Esophagus muscularis mucosa (tissue), 4 donors: ENCODE measurements at regions not wholly inside any gene's neighbourhood (a gene's known extent, or its start where the extent isn't known, plus 50 kb on each side); places are given as distances from the start of the nearest gene placed in this dataset.

Experiments
- EP300 ChIP-seq: sonication (generic); formaldehyde crosslinking; IDR thresholded peaks from one replicate; pipeline ENCODE4 v1.6.1; 2017; ENCODE audit warnings: antibody characterized with exemption
- POLR2A ChIP-seq: fragments of 450-650 bp; IDR thresholded peaks from one replicate; pipeline ENCODE4 v1.6.1; 2017; ENCODE audit warnings: antibody characterized with exemption, moderate library complexity, mild to moderate bottlenecking, low read depth
- POLR2AphosphoS5 ChIP-seq, 2 donors: sonication (generic); formaldehyde crosslinking; IDR thresholded peaks; one replicate each; pipeline ENCODE4 v1.6.1; 2017; ENCODE audit warnings: antibody characterized with exemption in 2 of 2
- TF ChIP-seq, protein P1 (sequence below), 3 experiments: fragments of 200-600 bp in 2 of 3; fragments of 450-650 bp in 1 of 3; sonication (generic) in 2 of 3; IDR thresholded peaks; one replicate each; pipeline ENCODE4 v1.5.1; 2017 to 2019; ENCODE audit warnings: antibody characterized with exemption in 3 of 3, mild to moderate bottlenecking in 2 of 3, moderate library complexity in 1 of 3

DNA sequence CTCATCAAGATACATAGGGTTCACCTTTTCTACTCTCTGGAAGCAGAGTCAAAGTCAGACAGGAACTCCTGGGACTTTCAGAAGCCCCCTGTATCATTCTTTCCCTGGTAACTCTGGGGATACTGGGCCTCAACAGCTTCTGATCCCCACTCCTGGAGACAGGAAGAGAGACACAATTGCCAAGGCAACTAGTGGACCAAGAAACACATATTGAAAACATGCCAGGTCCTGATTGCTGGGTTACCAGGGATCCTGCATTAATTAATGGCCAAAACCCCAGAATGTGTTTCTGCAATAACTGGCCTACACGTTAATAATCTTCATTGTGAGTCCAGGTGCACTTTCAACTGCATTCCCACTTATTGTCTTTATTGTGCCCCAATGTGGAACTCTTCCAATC is 260.8 kb upstream of the POU2AF2 start:
- TF ChIP-seq, protein P1, sequence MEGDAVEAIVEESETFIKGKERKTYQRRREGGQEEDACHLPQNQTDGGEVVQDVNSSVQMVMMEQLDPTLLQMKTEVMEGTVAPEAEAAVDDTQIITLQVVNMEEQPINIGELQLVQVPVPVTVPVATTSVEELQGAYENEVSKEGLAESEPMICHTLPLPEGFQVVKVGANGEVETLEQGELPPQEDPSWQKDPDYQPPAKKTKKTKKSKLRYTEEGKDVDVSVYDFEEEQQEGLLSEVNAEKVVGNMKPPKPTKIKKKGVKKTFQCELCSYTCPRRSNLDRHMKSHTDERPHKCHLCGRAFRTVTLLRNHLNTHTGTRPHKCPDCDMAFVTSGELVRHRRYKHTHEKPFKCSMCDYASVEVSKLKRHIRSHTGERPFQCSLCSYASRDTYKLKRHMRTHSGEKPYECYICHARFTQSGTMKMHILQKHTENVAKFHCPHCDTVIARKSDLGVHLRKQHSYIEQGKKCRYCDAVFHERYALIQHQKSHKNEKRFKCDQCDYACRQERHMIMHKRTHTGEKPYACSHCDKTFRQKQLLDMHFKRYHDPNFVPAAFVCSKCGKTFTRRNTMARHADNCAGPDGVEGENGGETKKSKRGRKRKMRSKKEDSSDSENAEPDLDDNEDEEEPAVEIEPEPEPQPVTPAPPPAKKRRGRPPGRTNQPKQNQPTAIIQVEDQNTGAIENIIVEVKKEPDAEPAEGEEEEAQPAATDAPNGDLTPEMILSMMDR (IDR thresholded peaks at IDR 0.05), result no peak
- no peak for TF ChIP-seq EP300
- TF ChIP-seq POLR2A, result no peak
- TF ChIP-seq POLR2AphosphoS5 (IDR thresholded peaks at IDR 0.05), result no peak
